ENCODE measurements at regions not wholly inside any gene's neighbourhood (a gene's known extent, or its start where the extent isn't known, plus 50 kb on each side); places are given as distances from the start of the nearest gene placed in this dataset.

- DNase-seq: no peak
Measured at GRCh38 chr7:70907259-70908247, 224.4 kb upstream of the GALNT17 start.

GRCh38 chr7:70913924-70914323, 218.0 kb upstream of the GALNT17 start:
- DNase-seq: no peak

GRCh38 chr7:70915067-70915466, 216.9 kb upstream of the GALNT17 start:
- no peak for DNase-seq

GRCh38 chr7:70919481-70920073, 212.4 kb upstream of the GALNT17 start:
- no peak for DNase-seq

GRCh38 chr7:70920876-70921275, 211.1 kb upstream of the GALNT17 start:
- DNase-seq: no peak

- DNase-seq: no peak
Measured at GRCh38 chr7:70923181-70923845, 208.6 kb upstream of the GALNT17 start.

GRCh38 chr7:70925411-70926115, 206.4 kb upstream of the GALNT17 start:
- DNase-seq: no peak

GRCh38 chr7:70926666-70927065, 205.3 kb upstream of the GALNT17 start:
- DNase-seq: no peak

GRCh38 chr7:70935311-70935710, 196.6 kb upstream of the GALNT17 start:
- no peak for DNase-seq

GRCh38 chr7:70935854-70936253, 196.1 kb upstream of the GALNT17 start:
- DNase-seq: no peak

GRCh38 chr7:70937424-70937823, 194.5 kb upstream of the GALNT17 start:
- DNase-seq: no peak

- DNase-seq: no peak
Measured at GRCh38 chr7:70940597-70940996, 191.3 kb upstream of the GALNT17 start.

GRCh38 chr7:70942791-70943190, 189.2 kb upstream of the GALNT17 start:
- no peak for DNase-seq

- DNase-seq: no peak
Measured at GRCh38 chr7:70944516-70944915, 187.4 kb upstream of the GALNT17 start.

- DNase-seq: no peak
Measured at GRCh38 chr7:70947181-70947580, 184.8 kb upstream of the GALNT17 start.

- DNase-seq: no peak
Measured at GRCh38 chr7:70949862-70950261, 182.1 kb upstream of the GALNT17 start.

- DNase-seq: no peak
Measured at GRCh38 chr7:70951271-70951962, 180.5 kb upstream of the GALNT17 start.

GRCh38 chr7:70952311-70952710, 179.6 kb upstream of the GALNT17 start:
- DNase-seq: no peak

- DNase-seq: no peak
Measured at GRCh38 chr7:70953331-70953741, 178.6 kb upstream of the GALNT17 start.

- no peak for DNase-seq
Measured at GRCh38 chr7:70953796-70954195, 178.1 kb upstream of the GALNT17 start.

- no peak for DNase-seq
Measured at GRCh38 chr7:70972693-70973092, 159.3 kb upstream of the GALNT17 start.

GRCh38 chr7:70975754-70976153, 156.2 kb upstream of the GALNT17 start:
- DNase-seq: no peak

All from stimulated activated naive CD4-positive, alpha-beta T cell (primary cell).